Astrocyte (in vitro differentiated cells and primary cell): ENCODE measurements at regions not wholly inside any gene's neighbourhood (a gene's known extent, or its start where the extent isn't known, plus 50 kb on each side); places are given as distances from the start of the nearest gene placed in this dataset.

Experiments used
- CTCF ChIP-seq: IDR thresholded peaks from 2 replicates; pipeline ENCODE4 v1.5.1; 2011; ENCODE audit warnings: low read depth, mild to moderate bottlenecking, inconsistent platforms, low read length, moderate library complexity; ENCODE audit not compliant: insufficient read depth
- EZH2 ChIP-seq: IDR thresholded peaks from 2 replicates; pipeline ENCODE4 v1.6.1; 2012; ENCODE audit warnings: mild to moderate bottlenecking, low read length, inconsistent platforms; ENCODE audit not compliant: insufficient read depth

DNA sequence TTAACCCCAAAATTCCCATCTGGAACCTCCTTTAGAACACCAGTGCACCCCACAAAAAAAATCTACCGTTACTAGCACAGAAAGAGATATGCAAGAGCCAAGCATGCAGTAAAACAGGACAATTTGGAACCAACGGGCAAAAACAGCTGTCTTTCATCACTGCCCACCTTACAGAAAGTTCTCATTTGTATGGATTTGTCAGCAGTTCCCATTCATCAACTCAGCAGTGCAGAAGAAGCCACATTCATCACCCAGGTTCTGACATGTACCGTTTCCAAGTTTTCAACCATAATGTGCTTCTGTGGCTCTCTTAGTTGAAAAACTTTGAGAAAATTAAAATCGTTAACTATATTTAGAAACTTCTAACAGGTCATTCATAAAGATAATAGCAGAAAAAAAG lies 387.0 kb downstream of the RPS29 start:
- TF ChIP-seq CTCF (no peak), EZH2 (no peak)
